K562 (cell line): ENCODE measurements at regions not wholly inside any gene's neighbourhood (a gene's known extent, or its start where the extent isn't known, plus 50 kb on each side); places are given as distances from the start of the nearest gene placed in this dataset.

Experiments
- ATAC-seq: fragments of 200-7000 bp; cut with Tn5 transposase; 3 replicates; pipeline ENCODE4 v1.9.1; 2020; ENCODE audit warnings: moderate library complexity
- BruUV-seq: library from RNA; stranded (reverse); fragments of 400-500 nt; replicated peaks from 2 replicates; lab custom pipeline; 2021; lab: Mats Ljungman, UMichigan
- CTCF ChIA-PET: fragments of 300-600 bp; formaldehyde crosslinking; extraction: SDS; loops from one replicate; lab custom pipeline; 2021; ENCODE audit warnings: low intra/inter-chr PET ratio; lab: Yijun Ruan, JAX
- POLR2A ChIA-PET: fragments of 300-600, 350-650 bp; sonication (Branson Sonifier 250); formaldehyde crosslinking; extraction: SDS; loops from one replicate; lab custom pipeline; 2021; ENCODE audit warnings: antibody characterized with exemption, inconsistent platforms; lab: Yijun Ruan, JAX
- DNase-seq, 4 experiments: peaks; one replicate each; pipeline versions ENCODE4 v3.0.0 to v3.0.0-alpha.2; 2011 to 2018; ENCODE audit warnings: low spot score in 3 of 4, mixed read lengths in 3 of 4; ENCODE audit errors: extremely low read depth in 1 of 4
- FAIRE-seq: peaks from 2 replicates; lab custom pipeline; 2011; peaks lifted over from hg19 to GRCh38; lab: Jason Lieb, UNC
- H2AFZ ChIP-seq: 2 replicates; pipeline ENCODE4 v1.6.0; 2011; ENCODE audit warnings: low read depth, low read length, control low read depth, inconsistent platforms
- H3K27ac ChIP-seq: fragments of 200-600 bp; 3 replicates; pipeline ENCODE4 v1.8.0; 2011; ENCODE audit warnings: low read depth, mild to moderate bottlenecking, control low read depth, inconsistent platforms, low read length, moderate library complexity, mixed read lengths; ENCODE audit errors: extremely low read depth
- H3K27me3 ChIP-seq, 2 experiments: fragments of 300-600 bp in 1 of 2; 2 replicates in 1 of 2; 3 replicates in 1 of 2; pipeline versions ENCODE4 v1.6.0 to v1.8.0; 2011; ENCODE audit warnings: inconsistent platforms in 2 of 2, low read length in 2 of 2, mild to moderate bottlenecking in 1 of 2, mixed read lengths in 1 of 2, moderate library complexity in 1 of 2; ENCODE audit not compliant: control insufficient read depth in 2 of 2, insufficient read depth in 2 of 2
- H3K36me3 ChIP-seq: fragments of 300-600 bp; 3 replicates; pipeline ENCODE4 v1.8.0; 2011; ENCODE audit warnings: mild to moderate bottlenecking, low read length, inconsistent platforms; ENCODE audit not compliant: control insufficient read depth, insufficient read depth
- H3K4me1 ChIP-seq, 2 experiments: fragments of 200-600 bp in 1 of 2; replicated peaks in 1 of 2; 2 replicates in 1 of 2; 3 replicates in 1 of 2; pipeline versions ENCODE4 v1.5.1 to v1.8.0; 2011; ENCODE audit warnings: inconsistent platforms in 2 of 2, low read length in 2 of 2, mild to moderate bottlenecking in 1 of 2, mixed read lengths in 1 of 2, moderate library complexity in 1 of 2; ENCODE audit not compliant: control insufficient read depth in 2 of 2, insufficient read depth in 2 of 2
- H3K4me2 ChIP-seq: 2 replicates; pipeline ENCODE4 v1.6.1; 2011; ENCODE audit warnings: low read length, control low read depth, inconsistent platforms, mixed read lengths; ENCODE audit not compliant: insufficient read depth
- H3K4me3 ChIP-seq: fragments of 200-600 bp; sonication (generic), shearing (Covaris generic); 2 replicates; pipeline ENCODE4 v1.5.1; 2016; ENCODE audit warnings: control low read depth, inconsistent platforms
- H3K79me2 ChIP-seq: fragments of 200-600 bp; 3 replicates; pipeline ENCODE4 v1.8.0; 2011; ENCODE audit warnings: low read length, inconsistent platforms; ENCODE audit not compliant: control insufficient read depth, insufficient read depth
- H3K9ac ChIP-seq, 2 experiments: 2 replicates each; pipeline versions ENCODE4 v1.6.0 to v1.6.1; 2011; ENCODE audit warnings: low read depth in 2 of 2, low read length in 2 of 2, control low read depth in 1 of 2, inconsistent platforms in 1 of 2, mild to moderate bottlenecking in 1 of 2, mixed read lengths in 1 of 2; ENCODE audit not compliant: insufficient read depth in 1 of 2
- H3K9me1 ChIP-seq: one replicate; pipeline ENCODE4 v1.6.0; 2011; ENCODE audit warnings: inconsistent platforms, mild to moderate bottlenecking, low read length, moderate library complexity; ENCODE audit not compliant: control insufficient read depth, insufficient read depth
- H3K9me3 ChIP-seq: replicated peaks from 2 replicates; pipeline ENCODE4 v1.5.1; 2011; ENCODE audit warnings: low read depth, low read length, inconsistent platforms; ENCODE audit not compliant: control insufficient read depth, insufficient read depth
- H4K20me1 ChIP-seq: replicated peaks from 2 replicates; pipeline ENCODE4 v1.6.1; 2011; ENCODE audit warnings: low read length, inconsistent platforms, mixed read lengths; ENCODE audit not compliant: control insufficient read depth, insufficient read depth
- CREBBP ChIP-seq: IDR thresholded peaks from one replicate; pipeline ENCODE4 v1.6.1; 2012; ENCODE audit warnings: low read depth, mild to moderate bottlenecking, control low read depth, inconsistent platforms, low read length
- ELF4 ChIP-seq: fragments of 450-650 bp; formaldehyde crosslinking; IDR thresholded peaks from 2 replicates; pipeline ENCODE4 v1.4.0; 2022; ENCODE audit warnings: missing genetic modification characterization
- HNRNPK ChIP-seq: fragments of 200-400 bp; formaldehyde crosslinking; IDR thresholded peaks from one replicate; pipeline ENCODE4 v1.6.1; 2018; ENCODE audit warnings: mild to moderate bottlenecking, low read depth, low read length; ENCODE audit not compliant: poor library complexity, severe bottlenecking
- MAFG ChIP-seq: fragments of 450-650 bp; conservative IDR thresholded peaks from 2 replicates; pipeline ENCODE4 v1.6.1; 2016; ENCODE audit warnings: missing genetic modification characterization, missing compliant biosample characterization
- MIER1 ChIP-seq: fragments of 450-650 bp; IDR thresholded peaks from 2 replicates; pipeline ENCODE4 v1.6.1; 2016; ENCODE audit warnings: antibody characterized with exemption, mild to moderate bottlenecking, low read depth
- MXI1 ChIP-seq: IDR thresholded peaks from 2 replicates; pipeline ENCODE4 v1.6.1; 2011; ENCODE audit warnings: low read depth, mild to moderate bottlenecking, improper control_type of control experiment, low read length
- SMAD4 ChIP-seq: fragments of 250-450 bp; sonication (Bioruptor Pico); conservative IDR thresholded peaks from 2 replicates; pipeline ENCODE4 v1.8.0; 2021; ENCODE audit warnings: inconsistent platforms, mild to moderate bottlenecking, moderate library complexity
- ZEB2 ChIP-seq: fragments of 450-650 bp; IDR thresholded peaks from 2 replicates; pipeline ENCODE4 v1.6.1; 2016
- WGBS: fragments of 100-300 bp; shearing (Covaris generic); methylation state at CpG from one replicate; pipeline ENCODE4 v1.1.6; 2016; ENCODE audit warnings: low coverage, mixed read lengths; ENCODE audit not compliant: insufficient coverage; ENCODE audit errors: missing lambda C conversion rate; 5-methylcytosine and 5-hydroxymethylcytosine counted together
- in situ Hi-C: fragments of 300-500 bp; cut with MboI; formaldehyde crosslinking; loops from 4 replicates; pipeline ENCODE4 v1.15.0; 2018; ENCODE audit warnings: inconsistent platforms, mixed read lengths
- intact Hi-C: fragments of 100-400 bp; cut with micrococcal nuclease; formaldehyde crosslinking; loops from 2 replicates; pipeline ENCODE4 v1.14.2; 2022
- TF ChIP-seq, protein P1 (sequence below): fragments of 250-450 bp; sonication (Bioruptor Pico); IDR thresholded peaks from 2 replicates; pipeline ENCODE4 v1.6.1; 2021; ENCODE audit warnings: mild to moderate bottlenecking
- TF ChIP-seq, protein P2 (sequence below): sonication (generic); formaldehyde crosslinking; IDR thresholded peaks from 2 replicates; pipeline ENCODE4 v1.8.0; 2022; ENCODE audit warnings: missing genetic modification reagents, mild to moderate bottlenecking, borderline replicate concordance
- TF ChIP-seq, protein P3 (sequence below): fragments of 450-650 bp; formaldehyde crosslinking; IDR thresholded peaks from 2 replicates; pipeline ENCODE4 v1.4.0; 2020; ENCODE audit warnings: mild to moderate bottlenecking, moderate library complexity
- TF ChIP-seq, protein P4 (sequence below): sonication (generic); formaldehyde crosslinking; IDR thresholded peaks from 2 replicates; pipeline ENCODE4 v1.8.0; 2022; ENCODE audit warnings: mild to moderate bottlenecking, missing genetic modification reagents
- TF ChIP-seq, protein P5 (sequence below): sonication (generic); formaldehyde crosslinking; IDR thresholded peaks from 2 replicates; pipeline ENCODE4 v1.8.0; 2022; ENCODE audit warnings: mild to moderate bottlenecking, missing genetic modification reagents

DNA sequence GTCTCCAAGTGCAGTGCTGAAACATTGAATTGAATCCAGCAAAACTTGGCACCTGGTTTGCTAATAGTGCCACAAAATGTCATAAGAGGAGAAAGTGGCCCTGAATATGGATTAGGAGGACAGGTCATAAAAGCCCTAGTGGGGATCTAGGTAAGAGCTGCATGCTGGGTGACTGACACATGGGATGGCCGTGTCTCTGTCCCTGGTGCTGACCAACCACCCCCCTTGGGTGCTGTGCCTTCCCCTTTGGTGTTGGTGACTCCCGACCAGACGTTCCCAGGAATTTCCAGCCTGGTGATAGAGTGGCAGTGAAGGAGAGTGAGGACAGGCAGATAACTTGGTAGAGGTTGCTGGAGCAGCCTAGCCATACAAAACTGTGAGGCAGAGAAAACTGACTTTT, 142.8 kb downstream of the VRK1 start:
- H3K4me2 ChIP-seq: no peak overlapping the region
- H3K9ac ChIP-seq: no peak overlapping the region
- H3K9me3 ChIP-seq: no peaks in the 10 kb centered on the region
- ATAC-seq (peak; percentile 86), FAIRE-seq (peak; percentile 57), DNase-seq (peak; percentile 53 to 57 (median 56))
- no peak overlapping the region for H2AFZ ChIP-seq
- H3K27ac ChIP-seq: no peak overlapping the region
- H3K79me2 ChIP-seq: no peaks in the 10 kb centered on the region
- BruUV-seq: no TSS peak
- peaks cover 0 to 4% of the 10 kb centered on the region in 2 experiments; a peak in 1 of 5 replicates for H3K4me1 ChIP-seq
- no peak overlapping the region for H3K4me3 ChIP-seq
- intact Hi-C loops (no loop called here), in situ Hi-C loops (no loop called here)
- ChIA-PET POLR2A (no interaction called here), CTCF (no interaction called here)
- no peaks in the 10 kb centered on the region for H3K27me3 ChIP-seq
- no peaks in the 10 kb centered on the region for H3K9me1 ChIP-seq
- no peaks in the 10 kb centered on the region for H3K36me3 ChIP-seq
- 6% methylated on average over 2 of the region's 3 CpGs for WGBS
- H4K20me1 ChIP-seq: peaks cover 5% of the 10 kb centered on the region
- TF ChIP-seq MAFG (tag): no peak
- no peak for TF ChIP-seq HNRNPK
- no peak for TF ChIP-seq ZEB2
- TF ChIP-seq, protein P1, sequence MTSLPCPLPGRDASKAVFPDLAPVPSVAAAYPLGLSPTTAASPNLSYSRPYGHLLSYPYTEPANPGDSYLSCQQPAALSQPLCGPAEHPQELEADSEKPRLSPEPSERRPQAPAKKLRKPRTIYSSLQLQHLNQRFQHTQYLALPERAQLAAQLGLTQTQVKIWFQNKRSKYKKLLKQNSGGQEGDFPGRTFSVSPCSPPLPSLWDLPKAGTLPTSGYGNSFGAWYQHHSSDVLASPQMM: no peak
- TF ChIP-seq ELF4 (CRISPR knock-in tag): no peak
- TF ChIP-seq, protein P2, sequence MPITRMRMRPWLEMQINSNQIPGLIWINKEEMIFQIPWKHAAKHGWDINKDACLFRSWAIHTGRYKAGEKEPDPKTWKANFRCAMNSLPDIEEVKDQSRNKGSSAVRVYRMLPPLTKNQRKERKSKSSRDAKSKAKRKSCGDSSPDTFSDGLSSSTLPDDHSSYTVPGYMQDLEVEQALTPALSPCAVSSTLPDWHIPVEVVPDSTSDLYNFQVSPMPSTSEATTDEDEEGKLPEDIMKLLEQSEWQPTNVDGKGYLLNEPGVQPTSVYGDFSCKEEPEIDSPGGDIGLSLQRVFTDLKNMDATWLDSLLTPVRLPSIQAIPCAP: no peak
- TF ChIP-seq, protein P3, sequence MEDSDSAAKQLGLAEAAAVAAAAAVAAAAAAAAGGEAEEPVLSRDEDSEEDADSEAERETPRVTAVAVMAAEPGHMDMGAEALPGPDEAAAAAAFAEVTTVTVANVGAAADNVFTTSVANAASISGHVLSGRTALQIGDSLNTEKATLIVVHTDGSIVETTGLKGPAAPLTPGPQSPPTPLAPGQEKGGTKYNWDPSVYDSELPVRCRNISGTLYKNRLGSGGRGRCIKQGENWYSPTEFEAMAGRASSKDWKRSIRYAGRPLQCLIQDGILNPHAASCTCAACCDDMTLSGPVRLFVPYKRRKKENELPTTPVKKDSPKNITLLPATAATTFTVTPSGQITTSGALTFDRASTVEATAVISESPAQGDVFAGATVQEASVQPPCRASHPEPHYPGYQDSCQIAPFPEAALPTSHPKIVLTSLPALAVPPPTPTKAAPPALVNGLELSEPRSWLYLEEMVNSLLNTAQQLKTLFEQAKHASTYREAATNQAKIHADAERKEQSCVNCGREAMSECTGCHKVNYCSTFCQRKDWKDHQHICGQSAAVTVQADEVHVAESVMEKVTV (CRISPR knock-in tag): no peak
- peak; percentile 91 for TF ChIP-seq MIER1
- 0 out of 2 replicates have a peak, but pooled peaks have one; percentile 39 for TF ChIP-seq MXI1
- TF ChIP-seq, protein P4, sequence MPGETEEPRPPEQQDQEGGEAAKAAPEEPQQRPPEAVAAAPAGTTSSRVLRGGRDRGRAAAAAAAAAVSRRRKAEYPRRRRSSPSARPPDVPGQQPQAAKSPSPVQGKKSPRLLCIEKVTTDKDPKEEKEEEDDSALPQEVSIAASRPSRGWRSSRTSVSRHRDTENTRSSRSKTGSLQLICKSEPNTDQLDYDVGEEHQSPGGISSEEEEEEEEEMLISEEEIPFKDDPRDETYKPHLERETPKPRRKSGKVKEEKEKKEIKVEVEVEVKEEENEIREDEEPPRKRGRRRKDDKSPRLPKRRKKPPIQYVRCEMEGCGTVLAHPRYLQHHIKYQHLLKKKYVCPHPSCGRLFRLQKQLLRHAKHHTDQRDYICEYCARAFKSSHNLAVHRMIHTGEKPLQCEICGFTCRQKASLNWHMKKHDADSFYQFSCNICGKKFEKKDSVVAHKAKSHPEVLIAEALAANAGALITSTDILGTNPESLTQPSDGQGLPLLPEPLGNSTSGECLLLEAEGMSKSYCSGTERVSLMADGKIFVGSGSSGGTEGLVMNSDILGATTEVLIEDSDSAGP (CRISPR knock-in tag): no peak
- no peak for TF ChIP-seq SMAD4 (CRISPR knock-in tag)
- no peak for TF ChIP-seq CREBBP
- TF ChIP-seq, protein P5, sequence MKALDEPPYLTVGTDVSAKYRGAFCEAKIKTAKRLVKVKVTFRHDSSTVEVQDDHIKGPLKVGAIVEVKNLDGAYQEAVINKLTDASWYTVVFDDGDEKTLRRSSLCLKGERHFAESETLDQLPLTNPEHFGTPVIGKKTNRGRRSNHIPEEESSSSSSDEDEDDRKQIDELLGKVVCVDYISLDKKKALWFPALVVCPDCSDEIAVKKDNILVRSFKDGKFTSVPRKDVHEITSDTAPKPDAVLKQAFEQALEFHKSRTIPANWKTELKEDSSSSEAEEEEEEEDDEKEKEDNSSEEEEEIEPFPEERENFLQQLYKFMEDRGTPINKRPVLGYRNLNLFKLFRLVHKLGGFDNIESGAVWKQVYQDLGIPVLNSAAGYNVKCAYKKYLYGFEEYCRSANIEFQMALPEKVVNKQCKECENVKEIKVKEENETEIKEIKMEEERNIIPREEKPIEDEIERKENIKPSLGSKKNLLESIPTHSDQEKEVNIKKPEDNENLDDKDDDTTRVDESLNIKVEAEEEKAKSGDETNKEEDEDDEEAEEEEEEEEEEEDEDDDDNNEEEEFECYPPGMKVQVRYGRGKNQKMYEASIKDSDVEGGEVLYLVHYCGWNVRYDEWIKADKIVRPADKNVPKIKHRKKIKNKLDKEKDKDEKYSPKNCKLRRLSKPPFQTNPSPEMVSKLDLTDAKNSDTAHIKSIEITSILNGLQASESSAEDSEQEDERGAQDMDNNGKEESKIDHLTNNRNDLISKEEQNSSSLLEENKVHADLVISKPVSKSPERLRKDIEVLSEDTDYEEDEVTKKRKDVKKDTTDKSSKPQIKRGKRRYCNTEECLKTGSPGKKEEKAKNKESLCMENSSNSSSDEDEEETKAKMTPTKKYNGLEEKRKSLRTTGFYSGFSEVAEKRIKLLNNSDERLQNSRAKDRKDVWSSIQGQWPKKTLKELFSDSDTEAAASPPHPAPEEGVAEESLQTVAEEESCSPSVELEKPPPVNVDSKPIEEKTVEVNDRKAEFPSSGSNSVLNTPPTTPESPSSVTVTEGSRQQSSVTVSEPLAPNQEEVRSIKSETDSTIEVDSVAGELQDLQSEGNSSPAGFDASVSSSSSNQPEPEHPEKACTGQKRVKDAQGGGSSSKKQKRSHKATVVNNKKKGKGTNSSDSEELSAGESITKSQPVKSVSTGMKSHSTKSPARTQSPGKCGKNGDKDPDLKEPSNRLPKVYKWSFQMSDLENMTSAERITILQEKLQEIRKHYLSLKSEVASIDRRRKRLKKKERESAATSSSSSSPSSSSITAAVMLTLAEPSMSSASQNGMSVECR (CRISPR knock-in tag): no peak
